ENCODE measurements at regions not wholly inside any gene's neighbourhood (a gene's known extent, or its start where the extent isn't known, plus 50 kb on each side); places are given as distances from the start of the nearest gene placed in this dataset.

DNA sequence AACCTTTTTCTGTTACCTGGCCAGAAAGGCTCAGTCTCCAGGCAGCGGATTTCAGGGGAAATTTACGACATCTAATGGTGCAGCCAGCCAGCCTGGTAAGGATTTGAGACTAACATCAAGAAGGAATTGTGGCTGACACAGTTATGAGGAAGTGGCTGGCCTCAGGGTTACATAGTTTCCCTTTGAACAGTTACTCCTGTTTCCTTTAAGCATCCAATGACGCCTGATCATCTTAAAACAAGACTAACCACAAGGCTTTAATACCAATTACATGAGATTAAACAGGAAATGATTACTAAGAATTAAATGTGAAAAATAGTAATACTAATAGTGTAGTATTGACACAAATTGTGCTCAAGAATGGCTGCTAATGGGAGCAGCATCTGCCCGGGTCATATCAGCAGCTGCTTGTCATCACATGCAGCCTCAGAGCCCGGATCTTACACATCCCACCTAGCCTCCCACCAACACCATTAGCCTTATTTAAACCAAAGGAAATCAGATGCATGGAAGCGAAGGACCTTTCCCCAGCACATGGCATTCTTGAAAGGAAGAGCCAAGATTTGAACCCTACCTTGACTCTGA lies 431.8 kb downstream of the PMP22 start:
- TF ChIP-seq BRCA1 (IDR thresholded peaks at IDR 0.05; ENCODE audit: low read depth, low read length) (no peak), POLR2A (IDR thresholded peaks at IDR 0.05; ENCODE audit: control extremely low read depth in 1 of 2, low read depth in 2 of 2, low read length in 2 of 2) (no peak), POLR2AphosphoS5 (IDR thresholded peaks at IDR 0.05; ENCODE audit: low read depth, low read length) (no peak), TEAD4 (IDR thresholded peaks at IDR 0.05; ENCODE audit: low read depth, low read length) (no peak), BCL11A (IDR thresholded peaks at IDR 0.05; ENCODE audit: low read depth in 2 of 2, low read length in 2 of 2) (no peak), KDM1A (IDR thresholded peaks at IDR 0.05; ENCODE audit: borderline replicate concordance, low read length) (no peak), ZNF274 (IDR thresholded peaks at IDR 0.05; ENCODE audit: borderline replicate concordance, extremely low read depth, low read length) (no peak), RAD21 (IDR thresholded peaks at IDR 0.05 in 1 of 2, conservative IDR thresholded peaks at IDR 0.05 in 1 of 2; ENCODE audit: low read depth in 2 of 2, low read length in 2 of 2) (no peak)
- TF ChIP-seq, protein P1, sequence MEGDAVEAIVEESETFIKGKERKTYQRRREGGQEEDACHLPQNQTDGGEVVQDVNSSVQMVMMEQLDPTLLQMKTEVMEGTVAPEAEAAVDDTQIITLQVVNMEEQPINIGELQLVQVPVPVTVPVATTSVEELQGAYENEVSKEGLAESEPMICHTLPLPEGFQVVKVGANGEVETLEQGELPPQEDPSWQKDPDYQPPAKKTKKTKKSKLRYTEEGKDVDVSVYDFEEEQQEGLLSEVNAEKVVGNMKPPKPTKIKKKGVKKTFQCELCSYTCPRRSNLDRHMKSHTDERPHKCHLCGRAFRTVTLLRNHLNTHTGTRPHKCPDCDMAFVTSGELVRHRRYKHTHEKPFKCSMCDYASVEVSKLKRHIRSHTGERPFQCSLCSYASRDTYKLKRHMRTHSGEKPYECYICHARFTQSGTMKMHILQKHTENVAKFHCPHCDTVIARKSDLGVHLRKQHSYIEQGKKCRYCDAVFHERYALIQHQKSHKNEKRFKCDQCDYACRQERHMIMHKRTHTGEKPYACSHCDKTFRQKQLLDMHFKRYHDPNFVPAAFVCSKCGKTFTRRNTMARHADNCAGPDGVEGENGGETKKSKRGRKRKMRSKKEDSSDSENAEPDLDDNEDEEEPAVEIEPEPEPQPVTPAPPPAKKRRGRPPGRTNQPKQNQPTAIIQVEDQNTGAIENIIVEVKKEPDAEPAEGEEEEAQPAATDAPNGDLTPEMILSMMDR (IDR thresholded peaks at IDR 0.05; ENCODE audit: control extremely low read depth in 1 of 3, insufficient read depth in 1 of 3, low read depth in 1 of 3, low read length in 3 of 3) = no peak
- TF ChIP-seq, protein P2, sequence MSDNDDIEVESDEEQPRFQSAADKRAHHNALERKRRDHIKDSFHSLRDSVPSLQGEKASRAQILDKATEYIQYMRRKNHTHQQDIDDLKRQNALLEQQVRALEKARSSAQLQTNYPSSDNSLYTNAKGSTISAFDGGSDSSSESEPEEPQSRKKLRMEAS (IDR thresholded peaks at IDR 0.05) = no peak
- TF ChIP-seq, protein P3, sequence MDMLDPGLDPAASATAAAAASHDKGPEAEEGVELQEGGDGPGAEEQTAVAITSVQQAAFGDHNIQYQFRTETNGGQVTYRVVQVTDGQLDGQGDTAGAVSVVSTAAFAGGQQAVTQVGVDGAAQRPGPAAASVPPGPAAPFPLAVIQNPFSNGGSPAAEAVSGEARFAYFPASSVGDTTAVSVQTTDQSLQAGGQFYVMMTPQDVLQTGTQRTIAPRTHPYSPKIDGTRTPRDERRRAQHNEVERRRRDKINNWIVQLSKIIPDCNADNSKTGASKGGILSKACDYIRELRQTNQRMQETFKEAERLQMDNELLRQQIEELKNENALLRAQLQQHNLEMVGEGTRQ (IDR thresholded peaks at IDR 0.05; ENCODE audit: low read length) = no peak

Measured in H1 (cell line).